ENCODE measurements at regions not wholly inside any gene's neighbourhood (a gene's known extent, or its start where the extent isn't known, plus 50 kb on each side); places are given as distances from the start of the nearest gene placed in this dataset.
"Not testable (repeated sequence)": the region's sequence is repeated elsewhere in the genome, so short reads cannot be mapped to it uniquely, and the experiment has no call there.

DNA sequence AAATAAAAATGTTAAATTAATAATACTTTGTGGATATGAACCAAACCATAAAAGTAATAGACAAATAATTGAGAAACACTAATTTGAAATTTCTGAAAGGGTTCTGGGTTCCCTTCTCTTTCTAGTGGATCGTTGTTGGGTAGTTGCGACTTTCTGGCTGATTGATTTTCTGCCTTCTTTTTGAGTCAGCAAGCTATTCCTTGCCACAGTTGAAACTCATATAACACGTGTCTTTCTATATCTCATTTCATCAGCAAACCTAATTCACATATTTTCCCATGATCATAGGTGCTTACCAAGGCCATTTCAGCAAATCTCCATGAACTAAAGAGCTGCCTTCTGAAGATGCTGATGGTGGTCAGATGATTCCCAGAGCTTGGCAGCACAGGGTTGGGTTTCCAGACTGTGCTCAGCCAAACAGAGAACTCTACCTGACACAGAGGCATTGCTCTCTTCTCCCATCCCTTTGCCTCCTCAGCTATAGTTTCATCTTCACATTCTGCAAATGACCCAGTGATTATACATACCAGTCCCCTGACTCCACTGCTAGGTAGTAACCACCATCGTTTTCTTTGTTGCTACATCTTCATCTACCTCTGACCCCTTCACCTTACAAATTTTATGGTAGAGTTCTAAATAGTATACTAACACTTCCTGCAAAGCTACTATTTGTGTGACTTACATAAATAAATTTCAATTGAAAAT lies 383.9 kb upstream of the DPH6 start:
- no peak for DNase-seq (ENCODE audit: low spot score)

DNA sequence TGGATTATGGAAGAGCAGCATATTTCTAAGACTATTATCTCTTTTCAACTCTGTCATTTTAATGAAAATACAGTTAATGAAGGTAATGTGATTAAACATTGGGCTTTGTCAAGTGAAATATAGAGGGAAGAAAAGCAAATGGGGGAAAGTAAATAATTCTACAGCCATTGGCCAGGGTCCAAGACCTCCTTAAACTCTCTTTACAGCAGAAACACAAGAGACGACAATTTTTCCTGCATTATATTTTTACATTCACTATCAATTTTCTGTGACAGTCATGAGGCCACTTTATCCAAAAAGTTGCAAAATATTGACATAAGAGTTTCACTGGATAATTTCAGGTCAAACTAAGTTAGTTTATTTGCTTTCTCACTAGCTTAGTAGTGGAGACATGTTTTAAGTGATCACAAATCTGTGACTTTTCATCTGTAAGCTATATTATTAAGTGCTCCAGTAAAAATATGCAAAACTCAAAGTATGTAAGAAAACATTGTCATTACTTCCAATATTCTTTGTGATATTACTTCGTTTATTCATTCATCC lies 385.9 kb upstream of the DPH6 start:
- DNase-seq (ENCODE audit: low spot score), result no peak

DNA sequence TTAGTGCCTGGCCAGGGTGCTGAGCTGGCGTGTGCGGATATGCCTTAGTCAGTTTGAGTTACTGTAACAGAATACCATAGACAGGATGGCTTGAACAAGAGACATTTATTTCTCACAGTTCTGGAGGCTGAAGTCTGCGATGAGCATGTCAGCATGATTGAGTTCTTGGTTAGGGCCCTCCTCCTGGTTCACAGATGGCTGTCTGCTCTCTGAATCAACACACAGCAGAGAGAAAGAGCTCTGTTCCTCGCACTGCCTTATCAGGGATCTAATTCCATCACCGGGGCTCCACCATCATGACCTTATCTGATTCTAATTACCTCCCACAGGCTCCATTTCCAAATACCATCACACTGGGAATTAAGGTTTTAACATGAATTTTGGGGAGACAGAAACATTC lies 386.6 kb upstream of the DPH6 start:
- peak; percentile 33 for DNase-seq (ENCODE audit: low spot score)

DNA sequence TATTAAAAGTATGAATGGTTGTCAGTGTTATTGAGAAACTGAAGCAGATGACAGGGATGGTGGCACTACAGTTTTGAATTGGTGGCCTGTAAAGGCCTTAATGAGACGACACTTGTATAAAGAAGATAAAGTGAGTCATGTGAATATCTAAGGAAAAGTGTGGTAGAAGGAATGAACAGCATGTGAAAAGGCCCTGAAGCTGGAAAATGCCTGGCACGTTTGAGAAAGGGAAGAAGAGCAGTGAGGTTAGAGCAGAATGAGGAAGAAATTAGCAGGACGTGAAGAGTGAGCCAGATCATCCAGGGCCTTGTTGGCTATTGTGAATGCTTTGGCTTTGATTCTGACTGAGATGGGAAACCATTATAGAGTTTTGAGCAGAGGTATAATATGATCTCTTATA lies 387.6 kb upstream of the DPH6 start:
- no peak for DNase-seq (ENCODE audit: low spot score)

DNA sequence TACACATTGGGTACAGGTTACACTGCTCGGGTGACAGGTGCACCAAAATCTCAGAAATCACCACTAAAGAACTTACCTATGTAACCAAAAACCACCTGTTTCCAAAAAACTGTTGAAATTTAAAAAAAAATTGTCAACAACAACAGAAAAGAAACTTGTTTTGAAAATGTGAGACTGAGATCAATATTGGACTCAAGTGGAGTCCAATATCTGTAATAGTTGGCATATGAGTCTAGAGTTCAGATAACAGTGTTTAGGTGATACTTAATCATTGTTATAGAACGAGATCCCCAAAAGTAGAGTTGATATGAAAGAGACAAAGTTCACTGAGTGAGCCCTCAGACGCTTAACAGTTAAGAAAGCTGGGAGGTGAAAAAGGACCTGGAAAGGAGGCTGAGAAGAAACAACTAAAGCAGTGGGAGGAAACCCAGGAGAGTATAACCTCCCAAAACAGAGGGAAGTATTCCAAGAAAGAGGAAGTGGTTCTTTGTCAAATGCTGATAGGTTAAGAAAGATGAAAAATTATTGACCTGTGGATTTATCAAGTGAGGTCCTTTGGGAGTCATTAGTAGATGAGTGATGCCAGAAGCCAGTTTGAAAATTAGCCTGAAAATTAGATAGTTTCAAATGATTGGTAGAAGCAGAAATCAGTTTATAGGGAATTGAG lies 388.6 kb upstream of the DPH6 start:
- no peak for DNase-seq (ENCODE audit: low spot score)

DNA sequence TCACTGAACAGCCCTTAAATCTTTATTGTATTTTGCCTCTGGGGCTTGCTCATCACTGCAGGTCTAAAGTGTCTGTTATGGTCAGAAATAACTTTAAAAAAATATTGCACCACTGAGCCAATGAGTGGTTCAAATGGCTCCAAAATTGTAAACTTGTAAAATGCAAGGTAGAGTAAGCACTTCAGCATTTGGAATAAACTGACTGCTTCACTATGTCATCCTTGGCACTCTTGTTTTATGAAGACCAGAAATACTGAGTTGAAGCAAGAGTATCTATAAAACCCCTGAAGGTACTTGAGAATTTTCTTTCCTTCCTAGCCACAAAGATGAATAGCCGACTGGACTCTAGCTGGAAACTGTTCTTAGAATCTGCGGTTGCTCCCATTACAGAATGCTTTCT lies 390.3 kb upstream of the DPH6 start:
- no peak for DNase-seq (ENCODE audit: low spot score)

DNA sequence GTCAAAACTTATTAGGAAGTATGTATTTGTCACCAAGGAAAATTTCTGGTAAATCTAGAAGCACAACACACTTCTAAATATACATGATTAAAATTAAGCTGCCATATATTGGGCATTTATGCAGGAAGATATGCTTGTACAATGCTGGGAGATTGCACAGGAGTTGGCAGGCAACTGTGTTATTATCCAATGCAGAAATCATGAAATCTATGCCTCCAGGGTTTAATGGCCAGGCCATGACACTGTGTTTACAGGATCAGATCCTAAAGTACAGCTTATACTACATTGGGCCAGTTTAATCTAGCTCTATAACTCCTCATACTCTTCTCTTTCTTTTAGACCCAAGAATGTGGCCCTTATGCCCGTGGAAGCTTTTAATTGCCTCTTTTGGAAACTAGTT lies 391.4 kb upstream of the DPH6 start:
- DNase-seq (ENCODE audit: low spot score), result no peak

DNA sequence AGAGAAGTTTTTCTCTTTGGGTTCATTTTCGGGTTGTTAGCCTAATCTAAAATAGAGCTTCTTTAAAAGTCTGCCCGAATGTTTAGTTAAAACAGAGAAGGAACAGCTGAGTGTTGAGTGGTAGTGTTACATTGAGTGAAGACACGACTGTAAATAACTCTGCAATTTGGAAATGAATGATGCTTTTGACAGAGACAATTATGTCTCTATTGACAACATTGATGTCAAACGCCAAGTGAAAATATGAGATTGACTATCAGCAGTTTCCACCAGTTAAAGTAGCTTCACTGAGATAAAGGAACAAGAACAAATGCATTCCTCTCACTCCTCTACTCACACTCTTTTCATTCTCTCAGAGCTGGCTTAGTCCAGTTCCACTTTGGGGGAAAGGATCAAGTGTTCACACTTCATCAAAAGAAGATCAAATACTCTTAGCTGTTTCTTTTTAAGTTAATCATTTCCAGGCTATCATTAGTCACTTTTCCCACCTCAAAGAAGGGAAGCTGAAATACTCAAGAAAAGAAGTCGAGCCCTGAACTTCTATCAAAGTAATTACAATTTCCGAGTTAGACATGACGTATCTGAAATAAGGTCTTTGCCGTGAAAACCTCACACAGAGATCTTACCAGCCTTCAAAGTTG lies 399.1 kb upstream of the DPH6 start:
- no peak for DNase-seq (ENCODE audit: low spot score)

DNA sequence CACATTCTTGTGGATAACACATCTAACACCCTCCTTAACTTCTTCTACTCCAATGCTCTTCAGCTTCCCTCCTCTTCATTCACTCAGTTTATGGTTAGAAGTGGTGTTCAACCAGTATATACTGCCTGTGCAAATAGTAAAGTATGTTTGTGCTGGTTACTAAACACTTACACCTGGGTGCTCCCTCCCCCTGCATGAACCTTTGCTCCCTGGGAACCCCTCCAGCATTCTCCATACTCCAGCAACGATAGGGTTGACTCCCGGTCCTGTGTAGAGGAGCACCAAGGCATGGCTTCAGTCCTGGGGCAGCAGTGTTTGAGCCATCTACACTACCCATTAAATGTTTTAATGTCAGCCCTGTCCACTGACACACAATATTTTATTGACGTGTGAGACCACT lies 407.5 kb upstream of the DPH6 start:
- DNase-seq (ENCODE audit: low spot score), result no peak

DNA sequence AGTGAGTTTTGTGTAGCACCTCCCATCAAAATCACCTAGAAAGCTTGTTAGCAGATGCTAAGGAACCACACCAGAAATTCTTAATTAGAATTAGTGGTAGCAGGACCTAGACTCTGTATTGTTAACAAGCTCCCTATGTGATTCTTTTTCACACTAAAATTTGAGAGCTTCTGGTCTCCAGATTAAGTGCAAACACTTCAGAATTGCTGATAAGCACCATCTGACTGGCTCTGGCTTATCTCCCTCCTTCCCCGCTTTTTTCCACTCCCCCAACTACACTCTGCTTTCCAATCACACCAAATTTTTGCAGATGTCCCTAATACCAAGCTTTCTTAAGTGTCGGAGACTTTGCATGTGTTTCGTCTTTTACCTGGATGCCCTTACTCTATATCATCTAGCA lies 410.1 kb upstream of the DPH6 start:
- no peak for DNase-seq (ENCODE audit: low spot score)

DNA sequence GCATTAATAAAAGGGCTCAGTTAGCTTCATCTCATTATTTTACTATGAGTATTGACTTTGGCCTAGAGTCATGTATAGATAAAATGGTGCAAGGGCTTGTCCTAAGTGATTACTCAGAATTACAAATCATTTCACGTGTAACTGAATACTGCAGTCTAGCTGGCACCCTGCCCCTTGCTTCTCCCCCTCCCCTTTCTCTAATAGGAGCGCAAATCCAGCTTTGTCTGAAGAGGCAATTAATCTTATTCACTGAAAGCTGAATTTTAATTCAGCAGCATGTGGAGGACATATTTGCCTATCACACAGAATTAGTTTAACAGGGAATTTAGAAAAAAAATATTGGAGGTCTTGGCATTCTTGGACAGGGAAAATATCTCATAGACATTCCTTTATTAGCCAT lies 412.1 kb upstream of the DPH6 start:
- no peak for DNase-seq (ENCODE audit: low spot score)

DNA sequence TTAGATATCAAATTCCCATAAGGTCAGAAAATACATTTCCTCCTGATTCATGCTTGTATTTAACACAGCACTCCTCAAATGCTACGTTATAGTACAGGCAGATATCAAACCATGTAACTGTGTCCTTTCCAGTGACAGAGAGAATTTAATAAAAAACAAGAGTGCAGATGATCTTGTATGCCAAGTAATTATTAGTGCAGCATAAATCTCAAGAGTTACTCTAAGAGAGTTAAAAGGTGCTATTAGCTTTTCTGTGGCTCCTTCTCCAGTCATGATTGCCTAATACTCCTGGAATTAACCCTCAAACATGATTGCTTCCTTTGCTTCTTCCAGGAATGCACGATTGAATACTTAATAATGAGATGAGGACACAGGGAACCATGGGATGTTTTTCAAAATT lies 413.0 kb upstream of the DPH6 start:
- DNase-seq (ENCODE audit: low spot score), result no peak

DNA sequence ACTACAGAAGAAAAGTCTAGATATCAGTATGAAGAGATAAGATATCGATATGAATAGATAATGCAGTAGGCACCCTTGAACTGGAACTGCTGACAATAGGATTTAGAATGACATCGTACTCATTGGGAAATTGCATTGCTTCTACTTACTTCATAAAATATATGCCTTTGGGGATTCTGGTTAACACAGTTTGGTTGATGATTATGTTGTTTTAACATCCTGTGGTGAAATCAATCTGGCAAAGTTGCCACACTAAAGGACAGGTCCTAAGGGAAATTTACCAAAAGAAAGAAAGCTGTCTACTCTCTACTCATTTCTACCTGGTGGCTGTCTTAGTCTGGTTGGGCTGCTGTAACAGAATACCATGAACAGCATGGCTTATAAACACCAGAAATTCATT lies 417.4 kb upstream of the DPH6 start:
- DNase-seq (ENCODE audit: low spot score), result no peak

DNA sequence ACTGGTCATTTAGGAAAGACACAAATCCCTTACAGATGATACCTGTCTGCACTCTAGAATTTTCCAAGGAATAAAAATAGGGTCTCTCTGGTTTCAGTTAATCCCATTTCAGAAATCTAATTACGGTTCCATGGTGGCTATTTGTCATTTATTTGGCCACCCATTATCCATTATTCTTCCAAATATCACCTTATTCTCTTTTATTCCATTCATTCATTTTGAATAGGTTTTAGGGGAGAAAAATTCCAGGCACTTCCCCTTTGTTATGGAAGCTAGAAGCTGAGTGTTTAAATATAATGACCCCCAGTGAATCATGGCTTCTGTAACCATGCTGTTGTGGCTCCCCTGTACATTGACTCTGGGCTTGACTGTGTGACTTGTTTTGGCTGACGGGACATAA lies 420.8 kb upstream of the DPH6 start:
- no peak for DNase-seq (ENCODE audit: low spot score)

DNA sequence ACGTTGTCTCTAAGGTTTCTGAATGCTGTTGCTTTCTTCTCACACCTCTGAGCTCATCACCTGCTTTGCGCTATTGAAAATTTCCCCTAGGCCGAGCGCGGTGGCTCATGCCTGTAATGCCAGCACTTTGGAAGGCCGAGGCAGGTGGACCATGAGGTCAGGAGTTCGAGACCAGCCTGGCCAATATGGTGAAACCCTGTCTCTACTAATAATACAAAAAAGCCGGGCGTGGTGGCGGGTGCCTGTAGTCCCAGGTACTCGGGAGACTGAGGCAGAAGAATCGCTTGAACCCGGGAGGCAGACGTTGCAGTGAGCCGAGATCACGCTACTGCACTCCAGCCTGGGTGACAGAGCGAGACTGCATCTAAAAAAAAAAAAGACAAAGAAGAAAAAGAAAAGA lies 422.0 kb upstream of the DPH6 start:
- not testable (repeated sequence) for DNase-seq (ENCODE audit: low spot score)

DNA sequence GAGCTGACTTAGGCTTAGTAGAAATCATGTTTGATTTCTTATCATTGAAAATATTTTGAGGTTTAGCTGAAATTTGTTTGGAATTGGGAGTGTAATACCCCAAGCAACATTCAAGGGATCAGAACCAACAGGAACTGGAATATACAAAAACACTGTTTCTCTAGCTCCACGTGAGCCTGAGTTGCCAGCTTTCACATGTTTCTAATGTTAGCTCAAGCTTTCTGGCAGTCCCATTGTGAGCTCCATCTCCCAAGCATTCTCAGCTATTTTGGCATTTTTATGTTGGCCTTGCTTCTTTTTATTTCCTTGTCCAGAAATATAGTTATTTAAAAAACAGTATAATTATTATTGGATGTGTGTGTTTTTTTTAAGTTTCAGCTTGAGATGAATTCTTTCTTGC lies 427.1 kb upstream of the DPH6 start:
- DNase-seq (ENCODE audit: low spot score), result no peak

DNA sequence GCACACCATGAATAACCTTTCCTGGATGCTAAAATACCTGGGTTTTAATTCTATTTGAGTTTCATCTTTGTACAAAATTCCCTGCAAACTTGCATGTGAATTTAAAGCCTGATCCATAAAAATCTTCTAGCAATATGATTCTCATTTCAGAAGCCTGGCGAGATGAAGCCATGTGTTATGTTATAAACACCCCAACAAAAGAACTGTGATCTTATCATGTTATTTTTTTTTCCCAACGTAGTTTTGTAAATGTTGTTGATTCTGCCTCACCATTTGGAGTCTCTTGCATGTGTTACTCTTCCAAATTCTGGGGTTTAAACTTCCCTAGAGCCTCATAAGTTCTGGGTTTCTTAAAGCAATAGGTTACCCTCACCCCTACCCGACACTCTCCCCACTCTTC lies 428.1 kb upstream of the DPH6 start:
- no peak for DNase-seq (ENCODE audit: low spot score)

DNA sequence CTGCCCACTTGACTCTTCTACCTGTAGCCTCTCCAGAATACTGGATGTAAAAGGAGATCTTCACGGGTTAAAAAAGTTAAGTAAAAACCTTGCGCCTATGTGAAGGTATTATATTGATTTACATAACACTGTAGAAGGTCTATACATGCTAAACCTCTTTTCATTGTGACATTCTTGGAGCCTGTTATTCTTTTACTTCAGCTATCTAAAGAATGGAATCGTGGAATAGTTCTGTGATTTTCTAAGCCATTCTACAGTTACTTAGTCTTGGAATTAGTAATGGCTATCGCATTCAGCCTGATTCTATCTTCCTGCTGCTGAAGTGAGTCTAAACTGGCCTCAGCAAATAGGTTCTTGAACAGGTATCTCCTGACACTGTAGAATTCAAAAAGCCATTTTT lies 430.0 kb upstream of the DPH6 start:
- DNase-seq (ENCODE audit: low spot score), result no peak

DNA sequence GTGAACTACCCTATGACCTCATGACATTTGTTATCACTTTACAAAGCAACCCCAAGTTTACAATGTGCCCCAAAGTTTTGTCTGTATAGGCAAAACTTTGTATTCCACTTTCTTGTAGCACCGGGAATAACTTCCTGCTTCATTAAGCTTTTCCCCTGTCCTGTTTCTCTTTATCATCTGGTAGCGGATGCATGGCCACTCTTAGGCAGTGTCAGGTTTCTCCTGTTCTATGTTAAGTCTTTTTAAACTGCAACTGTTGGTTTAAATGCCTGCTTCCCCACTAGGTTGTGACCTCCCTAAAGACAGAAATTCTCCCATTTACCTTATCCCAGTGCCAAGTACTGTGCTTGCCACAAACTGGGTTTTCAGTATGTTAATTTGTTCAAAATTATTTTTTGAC lies 433.6 kb upstream of the DPH6 start:
- no peak for DNase-seq (ENCODE audit: low spot score)

DNA sequence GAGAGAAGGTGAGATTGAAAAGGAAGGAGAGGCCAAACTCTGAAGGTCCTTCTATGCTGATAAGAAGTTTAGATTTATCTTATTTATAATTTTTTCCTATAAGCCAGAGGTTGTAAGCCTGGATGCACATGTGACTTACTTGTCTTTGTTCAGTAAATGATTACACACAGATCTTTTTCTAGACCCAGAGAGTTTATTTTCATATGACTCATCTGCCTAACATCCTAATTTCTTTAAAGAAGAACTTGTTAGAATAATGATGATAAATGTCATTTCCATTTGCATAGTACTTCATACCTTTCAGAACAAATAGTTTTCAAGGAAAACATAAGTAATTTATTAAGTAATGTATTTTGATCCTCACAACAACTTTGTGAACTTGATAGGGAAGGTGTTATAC lies 434.8 kb upstream of the DPH6 start:
- DNase-seq (ENCODE audit: low spot score), result no peak

DNA sequence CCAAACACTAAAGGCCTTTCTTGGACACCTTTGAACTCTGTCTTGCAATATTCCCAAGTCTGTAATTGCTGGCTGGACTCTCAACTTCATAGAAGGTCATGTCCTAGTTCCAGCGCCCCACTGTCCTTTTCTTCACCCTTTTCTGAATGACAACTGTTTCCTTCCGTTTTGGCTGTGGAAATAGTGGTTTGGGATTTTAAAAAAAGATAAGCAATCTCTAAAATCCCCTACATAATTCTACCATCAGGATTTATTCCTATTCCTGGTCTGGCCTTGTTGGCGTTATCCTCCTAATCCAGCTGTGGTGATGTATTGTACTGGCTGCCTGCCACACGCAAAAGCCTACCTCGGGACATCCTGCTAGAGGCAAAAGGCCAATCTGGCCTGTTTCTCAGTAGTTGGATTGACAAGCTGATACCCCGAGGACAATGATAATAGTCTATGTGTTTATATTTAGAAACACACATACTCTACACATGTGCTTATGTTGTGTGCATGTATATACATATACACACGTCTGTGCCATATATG lies 440.3 kb upstream of the DPH6 start:
- no peak for DNase-seq (ENCODE audit: low spot score)

DNA sequence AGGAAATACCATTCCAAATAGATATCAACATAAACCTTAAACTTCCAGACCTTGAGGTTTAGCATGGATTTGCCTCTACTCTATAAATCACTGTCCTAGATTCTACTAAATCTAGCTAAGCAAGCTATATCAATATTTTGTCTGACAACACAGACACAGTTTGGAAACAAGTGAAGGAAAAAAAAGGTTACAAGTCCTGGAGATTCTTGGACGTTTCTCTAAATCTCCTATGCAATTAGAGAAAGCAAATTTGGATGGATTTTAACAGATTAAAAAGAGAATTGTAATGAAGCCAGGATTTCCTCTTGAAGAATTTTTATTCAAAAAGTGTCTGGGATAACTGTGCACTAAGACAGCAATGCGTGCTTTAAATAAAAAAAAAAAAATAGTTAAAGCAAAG lies 441.1 kb upstream of the DPH6 start:
- no peak for DNase-seq (ENCODE audit: low spot score)

DNA sequence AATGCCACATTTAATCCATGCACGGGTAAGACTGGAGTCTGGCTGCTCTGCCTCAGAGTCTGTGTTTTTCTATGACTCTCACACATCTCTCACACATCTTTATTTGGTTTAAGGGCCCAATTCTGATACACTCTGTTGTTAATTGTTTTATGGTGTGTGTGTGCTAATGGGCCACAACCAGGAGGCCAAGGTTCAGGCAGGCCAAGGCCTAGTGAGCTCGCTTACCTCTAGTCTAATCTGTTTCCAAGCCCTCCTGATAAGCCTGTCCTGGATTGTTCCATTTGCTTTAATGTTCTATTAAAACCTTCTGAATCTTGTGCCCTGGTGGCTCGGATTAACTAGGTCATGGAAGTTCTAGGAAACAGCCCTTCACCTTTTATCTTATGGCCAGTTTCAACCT lies 445.4 kb upstream of the DPH6 start:
- no peak for DNase-seq (ENCODE audit: low spot score)
